COLO668 (cell line): ENCODE measurements at regions not wholly inside any gene's neighbourhood (a gene's known extent, or its start where the extent isn't known, plus 50 kb on each side); places are given as distances from the start of the nearest gene placed in this dataset.
"Not testable (repeated sequence)": the region's sequence is repeated elsewhere in the genome, so short reads cannot be mapped to it uniquely, and the experiment has no call there.

Source experiments
- DNase-seq: peaks from one replicate; lab custom pipeline; 2025; ENCODE audit not compliant: unreplicated experiment; lab: John Stamatoyannopoulos, UW

DNA sequence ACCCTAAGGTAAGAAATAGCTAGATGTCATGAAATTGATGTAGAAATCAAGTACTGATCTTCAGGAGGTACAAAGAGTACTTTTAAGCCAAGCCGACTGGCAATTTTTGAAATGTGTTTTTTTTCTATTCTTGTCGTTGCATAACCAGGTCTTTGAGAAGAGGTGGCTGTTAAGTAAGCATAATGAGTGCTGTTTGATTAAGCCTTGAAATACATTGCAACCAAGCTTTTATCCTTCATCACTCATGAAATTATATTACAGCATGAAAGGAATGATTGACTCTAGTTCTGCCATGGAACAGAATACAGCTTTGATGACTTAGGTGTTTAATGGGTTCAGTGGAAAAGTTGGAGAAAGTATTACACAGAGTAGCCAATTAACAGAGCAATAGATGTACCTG lies 1720.2 kb upstream of the SEL1L start:
- DNase-seq, result no peak

DNA sequence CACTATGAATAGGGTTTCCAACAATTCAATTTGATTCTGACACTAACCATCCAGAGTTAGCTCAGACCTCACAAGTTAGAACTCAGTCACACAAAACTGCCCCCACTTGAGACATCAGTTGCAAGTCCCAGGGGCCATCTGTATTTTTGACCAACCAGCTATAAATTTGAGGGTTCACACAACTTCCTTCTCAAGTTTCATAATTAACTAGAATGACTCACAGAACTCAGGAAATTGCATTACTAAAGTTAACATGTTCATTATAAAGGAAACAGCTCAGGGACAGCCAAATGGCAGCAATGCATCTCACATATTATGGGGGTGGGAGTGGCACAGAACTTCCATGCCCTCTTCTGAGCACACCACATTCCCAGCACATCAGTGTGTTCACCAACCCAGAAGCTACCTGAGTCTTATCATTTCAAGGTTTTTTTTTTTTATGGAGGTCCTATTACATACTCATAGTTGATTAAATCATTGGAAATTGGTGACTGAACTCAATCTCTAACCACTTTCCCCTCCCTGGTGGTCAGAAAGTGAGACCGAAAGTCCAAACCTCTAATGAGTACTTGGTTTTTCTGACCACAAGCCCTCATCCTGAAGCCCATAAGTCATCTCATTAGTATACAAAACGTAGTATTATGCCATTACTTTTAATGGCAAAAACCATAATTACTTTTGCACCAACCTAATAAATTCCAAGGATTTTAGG lies 1721.5 kb upstream of the SEL1L start:
- no peak for DNase-seq

DNA sequence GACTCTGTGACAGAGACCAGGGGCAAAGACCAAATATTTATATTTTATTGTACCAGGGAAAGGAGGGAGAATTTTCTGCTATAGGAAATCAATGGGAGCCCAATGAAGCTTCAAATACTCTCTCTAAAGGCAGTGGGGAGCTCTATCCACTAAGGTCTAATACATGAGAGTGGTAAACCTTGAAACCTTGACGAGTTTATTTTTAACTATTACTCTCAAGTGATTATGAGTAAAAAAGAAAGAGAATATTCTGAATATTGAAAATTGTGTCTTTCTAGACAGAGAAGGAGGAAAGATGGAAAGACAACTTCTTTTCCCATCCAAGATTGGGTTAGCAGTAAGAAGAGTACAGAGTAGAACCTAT lies 1722.1 kb upstream of the SEL1L start:
- no peak for DNase-seq

DNA sequence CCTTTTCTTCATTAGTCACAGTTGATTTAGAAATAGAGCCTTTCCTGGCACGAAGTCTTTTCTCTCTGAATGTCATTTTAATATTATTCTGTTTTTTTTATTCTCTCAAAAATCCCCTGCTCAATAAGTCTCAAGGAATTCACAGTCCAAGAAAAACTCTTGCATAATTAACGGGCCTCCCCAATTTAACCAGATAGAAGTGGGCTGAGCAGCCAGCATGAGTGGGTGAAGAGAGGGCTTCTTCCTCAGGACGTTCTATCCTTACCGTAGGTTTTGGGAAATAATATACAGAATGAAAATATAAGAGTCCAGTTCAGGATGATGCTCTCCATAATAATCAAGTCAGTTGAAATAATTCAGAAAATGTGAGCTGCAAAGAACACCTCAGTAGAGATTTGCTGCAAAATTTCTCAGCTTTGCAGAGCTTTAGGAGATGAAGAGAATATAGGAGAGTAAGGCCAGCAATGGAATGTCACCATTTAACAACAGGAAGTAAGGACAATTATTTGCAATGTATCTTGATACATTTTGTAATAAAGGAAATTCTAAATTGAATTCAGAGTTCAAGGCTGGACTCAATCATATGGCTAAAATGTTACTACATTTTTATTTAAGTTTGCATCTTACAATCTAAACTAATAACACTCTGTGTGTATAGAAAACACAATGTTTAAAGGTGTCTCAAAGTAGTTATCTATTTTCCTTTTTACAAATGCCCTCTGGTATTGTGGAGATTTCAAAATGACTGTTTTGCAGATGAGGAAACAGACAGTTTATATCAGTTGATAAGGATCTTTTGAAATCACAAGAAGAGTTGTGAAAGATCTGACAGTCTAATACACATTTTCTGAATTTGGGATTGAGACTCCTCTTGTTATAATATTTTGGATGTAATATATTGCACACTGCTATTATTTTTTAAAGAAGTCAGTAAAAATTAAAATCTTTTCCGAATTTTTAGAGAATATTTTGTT lies 1724.1 kb upstream of the SEL1L start:
- no peak for DNase-seq

DNA sequence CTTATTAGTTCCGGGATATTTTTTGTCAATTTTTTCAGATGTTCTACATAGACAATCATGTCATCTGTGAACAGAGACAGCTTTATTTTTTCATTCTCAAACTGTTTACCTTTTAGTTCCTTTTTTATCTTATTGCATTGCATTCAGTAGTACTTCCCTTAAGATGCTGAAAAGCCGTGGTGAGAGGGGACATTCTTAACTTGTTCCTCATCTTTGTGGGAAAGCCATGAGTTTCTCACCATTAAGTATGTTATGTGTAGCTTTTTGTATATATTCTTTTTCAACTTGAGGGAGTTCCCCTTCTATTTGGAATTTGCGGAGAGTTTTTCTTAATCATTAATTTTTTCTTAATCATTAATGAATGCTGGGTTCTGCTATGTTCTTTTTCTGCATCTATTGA lies 1727.1 kb upstream of the SEL1L start:
- no peak for DNase-seq

DNA sequence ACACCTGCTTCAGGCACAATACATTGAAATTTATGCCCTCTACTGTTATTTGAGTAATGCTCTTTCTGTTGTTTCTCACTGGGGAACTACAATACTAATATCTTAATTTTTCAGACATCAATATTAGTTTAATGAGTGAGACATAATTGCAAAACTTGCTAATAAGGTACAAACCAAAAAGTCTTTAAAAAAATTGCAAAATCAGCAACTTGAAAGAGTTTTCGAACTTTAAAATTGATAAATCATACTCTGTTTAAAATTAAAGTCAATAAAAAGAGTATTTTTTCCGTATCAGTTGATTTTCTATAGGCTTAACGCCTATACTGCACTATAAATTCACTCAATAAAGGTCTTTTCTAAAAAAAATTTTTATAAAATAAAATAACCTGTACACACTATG lies 1735.9 kb upstream of the SEL1L start:
- no peak for DNase-seq

DNA sequence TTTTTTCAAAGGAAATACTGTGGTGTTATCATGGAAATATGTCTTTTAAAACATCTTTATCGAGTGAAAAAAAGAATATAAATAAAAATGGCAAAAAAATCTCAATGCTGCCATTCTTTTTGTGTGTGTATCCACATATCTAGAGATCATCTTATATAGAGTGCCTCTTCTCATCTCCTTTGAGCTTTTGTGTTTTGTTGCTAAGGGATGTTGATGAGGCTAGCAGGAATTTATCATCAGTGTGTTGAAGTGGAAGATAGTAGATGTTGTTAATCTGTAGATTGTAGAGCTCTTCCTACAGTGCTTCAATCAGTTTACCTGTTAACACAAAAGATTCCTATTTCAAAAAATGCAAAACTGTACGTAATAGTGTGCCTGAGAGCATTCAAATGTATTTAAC lies 1738.0 kb upstream of the SEL1L start:
- no peak for DNase-seq

DNA sequence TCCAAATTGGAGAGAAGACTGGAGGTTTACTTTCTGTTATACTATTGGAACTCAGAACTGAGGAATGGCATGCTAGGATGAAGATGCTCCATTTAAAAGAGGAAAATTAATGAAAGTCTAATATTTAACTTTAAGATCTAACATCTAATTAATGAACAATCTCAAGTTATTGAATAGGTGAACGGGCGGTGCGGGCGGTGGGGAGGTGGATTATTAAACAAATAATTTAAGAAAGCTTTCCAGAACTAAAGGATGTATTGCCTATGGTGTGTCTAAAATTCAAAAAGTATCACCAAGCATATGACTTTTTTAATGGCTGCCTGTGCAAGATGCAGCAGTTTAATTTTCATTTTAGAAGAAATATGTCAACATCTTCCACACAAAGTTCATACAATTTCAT lies 1747.1 kb upstream of the SEL1L start:
- no peak for DNase-seq

DNA sequence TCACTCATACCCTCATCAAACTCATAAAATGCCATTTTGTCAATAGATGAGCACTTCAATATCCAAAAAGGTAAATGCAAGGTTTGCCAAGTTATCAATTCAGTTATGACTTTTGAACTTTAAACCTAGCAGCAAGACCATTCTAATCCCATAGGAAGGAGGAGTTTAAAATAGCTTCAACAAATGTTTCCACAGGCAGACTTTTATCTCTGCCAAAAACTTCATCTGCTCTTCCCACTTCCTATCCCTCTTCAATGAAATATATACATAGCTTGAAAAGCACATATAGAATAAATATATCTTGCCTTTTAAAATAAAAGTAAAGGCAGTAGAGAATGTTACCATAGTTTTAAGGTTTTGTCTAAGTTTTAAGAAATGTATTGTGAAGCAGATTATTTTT lies 1749.1 kb upstream of the SEL1L start:
- DNase-seq, result no peak

DNA sequence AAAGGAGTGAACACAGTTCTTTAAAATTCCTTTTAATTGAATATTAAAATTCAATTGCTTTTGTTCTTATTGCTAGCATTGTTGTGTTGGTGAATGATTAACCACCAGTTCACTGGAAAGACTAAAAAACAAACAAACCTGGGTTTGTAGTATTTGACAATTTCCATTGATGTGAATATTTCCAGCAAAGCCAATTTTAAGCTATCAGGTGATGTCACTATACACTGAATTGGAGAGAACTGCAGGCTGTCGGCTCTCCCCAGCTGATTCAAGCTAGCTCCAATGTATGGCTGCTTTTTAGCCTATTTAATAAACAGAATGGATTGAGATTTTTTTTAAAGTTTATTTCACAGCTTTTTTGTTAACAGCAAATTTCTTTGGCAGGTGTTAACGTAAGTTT lies 1753.6 kb upstream of the SEL1L start:
- DNase-seq, result no peak

DNA sequence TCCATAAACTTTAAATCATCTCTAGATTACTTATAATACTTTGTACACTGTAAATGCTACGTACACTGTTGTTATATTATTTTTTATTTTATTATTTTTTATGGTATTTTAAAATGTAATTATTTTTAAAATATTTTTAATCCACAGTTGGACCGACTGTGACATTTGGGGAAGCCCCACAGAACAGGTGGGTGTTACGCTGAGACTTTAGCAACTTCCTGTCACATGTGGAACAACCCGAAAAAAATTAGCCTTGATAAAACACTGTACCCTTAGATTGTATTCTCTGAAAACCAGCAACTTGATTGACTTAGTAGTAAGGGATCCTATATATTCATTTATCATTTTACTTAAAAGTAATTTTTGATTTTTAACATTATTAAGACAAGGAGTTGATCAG lies 1755.7 kb upstream of the SEL1L start:
- DNase-seq, result no peak

DNA sequence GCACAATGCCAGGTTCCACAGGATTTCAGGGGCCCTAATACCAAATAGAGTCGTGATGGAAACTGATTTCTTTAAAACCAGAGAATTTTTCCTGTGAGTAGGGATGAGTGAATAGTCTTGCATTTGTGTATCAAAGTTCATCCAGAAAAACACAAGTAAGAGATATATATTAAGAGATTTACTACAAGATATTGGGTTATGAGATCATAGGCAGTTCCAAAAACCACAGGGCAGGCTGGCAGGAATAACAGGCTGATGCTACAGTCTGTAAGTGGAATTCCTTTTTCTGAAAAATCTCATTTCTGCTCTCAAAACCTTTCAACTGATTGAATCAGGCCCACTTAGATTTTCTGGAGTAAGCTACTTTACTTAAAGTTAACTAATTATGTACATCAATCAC lies 1756.2 kb upstream of the SEL1L start:
- DNase-seq, result no peak

DNA sequence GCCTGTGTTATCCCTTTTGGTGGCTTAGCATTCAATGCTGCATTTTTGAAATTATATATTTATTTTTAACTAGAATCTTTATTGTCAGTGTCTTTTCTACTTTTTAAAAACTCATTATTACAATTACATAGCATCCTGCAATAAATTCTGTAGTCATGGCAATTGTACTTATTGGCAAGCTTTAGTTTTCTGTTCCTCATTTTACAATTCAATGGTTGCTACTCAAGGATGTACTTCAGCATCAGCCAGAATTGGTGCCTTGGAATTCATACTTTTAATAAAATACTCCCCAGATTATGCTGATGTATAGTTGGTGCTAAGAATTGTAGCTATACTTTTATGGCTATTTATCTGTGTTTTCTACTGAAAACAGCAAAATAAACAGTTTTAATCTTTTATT lies 1756.8 kb upstream of the SEL1L start:
- DNase-seq, result no peak

DNA sequence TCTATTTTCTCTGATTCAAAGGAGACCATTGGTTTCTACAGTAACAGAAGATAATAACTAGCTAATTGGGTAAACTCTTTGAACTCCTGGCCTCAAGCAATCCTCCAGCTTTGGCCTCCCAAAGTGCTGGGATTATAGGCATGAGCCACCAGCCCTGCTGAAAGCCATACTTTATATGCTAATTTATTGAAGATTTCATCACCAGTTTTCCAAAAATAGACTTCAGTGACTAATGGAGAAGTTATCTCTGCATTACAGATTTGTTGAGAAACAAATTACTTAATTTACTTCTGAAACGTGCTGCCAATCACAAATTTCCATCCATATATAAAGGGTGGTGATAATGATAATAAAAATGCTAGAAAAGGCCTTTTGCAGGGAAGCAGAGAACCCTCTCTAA lies 1758.1 kb upstream of the SEL1L start:
- DNase-seq, result no peak

DNA sequence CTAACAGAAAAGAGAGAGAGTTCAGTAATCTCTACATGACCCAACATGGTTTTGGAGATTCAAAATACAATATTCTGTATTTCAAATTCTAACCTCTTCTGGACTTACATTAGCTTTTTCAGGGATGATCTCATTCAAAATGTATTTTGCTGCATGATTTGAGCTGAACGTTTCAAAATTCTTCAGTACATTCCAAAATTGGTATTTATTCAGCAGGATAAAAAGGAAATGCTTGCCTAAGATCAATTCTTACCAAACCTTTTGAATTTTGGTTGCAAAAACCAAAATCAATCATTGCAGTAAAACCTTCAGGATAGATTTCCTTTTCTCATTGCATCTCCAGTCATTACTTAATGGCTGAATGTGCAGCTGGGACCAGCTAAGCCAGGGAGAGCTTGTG lies 1761.3 kb upstream of the SEL1L start:
- DNase-seq, result no peak

DNA sequence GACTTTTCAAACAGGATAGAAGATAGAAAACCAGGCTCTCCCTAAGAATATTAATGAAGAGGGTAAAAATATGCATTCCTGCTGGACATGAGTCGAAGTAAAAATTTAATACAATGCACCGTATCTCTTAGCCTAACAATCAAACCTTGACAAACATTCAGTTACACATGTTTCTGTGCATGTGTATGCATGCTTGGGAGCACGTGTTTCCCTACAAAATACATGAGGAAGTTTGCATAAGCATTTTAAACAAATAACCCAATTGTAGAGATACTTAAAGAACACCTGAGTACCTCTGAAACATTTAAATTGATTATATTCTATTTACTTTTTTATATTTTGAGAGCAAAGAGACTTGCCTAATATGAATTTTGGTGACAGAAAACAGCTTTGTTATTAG lies 1763.7 kb upstream of the SEL1L start:
- no peak for DNase-seq

DNA sequence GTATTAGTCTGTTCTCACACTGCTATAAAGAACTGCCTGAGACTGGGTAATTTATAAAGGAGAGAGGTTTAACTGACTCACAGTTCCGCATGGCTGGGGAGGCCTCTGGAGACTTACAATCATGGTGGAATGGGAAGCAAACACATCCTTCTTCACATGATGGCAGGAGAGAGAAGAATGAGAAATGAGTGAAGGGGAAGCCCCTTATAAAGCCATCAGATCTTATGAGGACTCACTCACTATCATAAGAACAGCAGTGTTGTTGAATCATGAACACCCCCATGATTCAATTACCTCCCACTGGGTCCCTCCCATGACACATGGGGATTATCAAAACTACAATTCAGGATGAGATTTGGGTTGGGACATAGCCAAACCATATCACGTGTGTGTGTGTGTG lies 1764.4 kb upstream of the SEL1L start:
- not testable (repeated sequence) for DNase-seq

DNA sequence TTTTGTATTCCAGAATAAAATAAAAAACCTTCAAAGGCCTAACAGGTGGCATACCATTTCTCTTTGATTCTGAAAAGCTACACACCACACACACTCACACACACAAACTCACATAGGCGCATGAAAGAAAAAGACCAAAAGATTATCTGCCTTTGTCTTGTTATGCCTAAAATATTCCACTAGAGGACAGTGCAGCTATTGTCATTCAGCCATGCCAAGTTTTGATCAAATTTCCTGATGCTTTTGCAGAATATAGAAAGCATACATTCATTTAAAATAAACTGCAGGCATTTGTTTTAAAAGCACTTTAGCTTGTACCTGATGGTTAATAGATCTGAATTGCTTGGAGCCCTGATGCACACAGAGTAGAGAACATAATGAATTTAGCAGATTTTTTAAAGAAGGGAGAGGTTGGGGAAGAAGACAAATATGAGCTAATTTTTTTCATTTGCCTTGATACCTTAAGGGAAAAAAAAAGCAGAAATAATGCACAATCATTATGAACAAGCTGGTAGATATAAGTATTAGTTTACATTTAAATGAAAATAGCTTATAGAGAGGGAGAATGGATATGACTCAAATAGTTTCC lies 1766.9 kb upstream of the SEL1L start:
- DNase-seq, result no peak

DNA sequence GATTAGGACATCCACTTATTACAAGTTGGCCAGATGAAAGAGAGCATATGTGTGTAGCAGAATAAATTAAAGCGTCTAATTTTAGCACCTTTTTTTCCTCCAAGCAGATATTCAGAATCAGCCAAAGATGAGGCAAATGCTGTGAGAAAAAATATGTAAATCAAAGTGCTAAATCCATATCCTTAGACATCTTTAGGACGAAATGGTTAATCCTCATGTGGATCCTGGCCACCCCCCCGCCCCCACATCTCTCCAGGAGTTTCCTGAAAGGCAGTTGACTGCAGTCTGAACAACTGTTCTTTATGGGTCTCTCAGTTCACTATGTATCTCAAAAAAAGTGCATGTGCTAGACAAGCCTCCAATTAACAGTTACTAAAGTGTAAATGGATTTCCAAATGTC lies 1768.1 kb upstream of the SEL1L start:
- no peak for DNase-seq

DNA sequence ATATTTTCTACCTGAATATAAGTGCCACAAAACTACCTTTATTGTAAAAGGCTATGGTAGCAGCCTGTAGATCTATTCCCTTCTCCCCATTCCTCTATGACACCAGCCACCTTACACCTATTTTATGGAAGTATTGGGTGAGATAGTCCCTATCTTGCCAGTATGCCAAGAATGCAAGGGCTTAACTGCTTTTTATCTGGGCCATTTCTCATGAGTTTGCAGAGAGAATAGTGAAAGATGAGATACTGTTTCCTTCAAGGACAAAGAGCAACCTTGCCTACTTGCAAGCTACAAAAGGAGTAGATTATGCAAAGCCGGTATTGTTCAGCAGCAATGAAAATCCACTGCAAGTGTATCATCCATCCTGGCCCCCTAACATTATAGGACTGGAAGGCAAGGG lies 1775.6 kb upstream of the SEL1L start:
- DNase-seq, result no peak

DNA sequence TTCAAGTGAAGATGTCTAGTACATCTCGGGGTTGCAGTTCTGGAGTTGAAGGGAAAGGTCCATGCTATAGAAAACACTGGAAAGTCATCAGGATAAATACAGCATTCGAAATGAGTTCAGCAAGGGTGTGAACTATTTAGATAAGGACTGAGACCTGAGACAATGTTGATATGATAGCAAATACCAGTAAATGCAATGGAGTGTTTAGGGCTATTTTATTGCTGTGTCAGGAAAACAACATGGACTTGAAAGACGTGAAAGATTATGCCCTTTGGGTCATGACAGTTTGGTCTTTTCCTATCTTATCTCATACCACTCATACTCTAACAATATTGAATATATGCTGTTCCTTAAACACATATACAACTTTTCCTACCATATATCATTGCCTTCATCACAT lies 1776.2 kb upstream of the SEL1L start:
- DNase-seq, result no peak

DNA sequence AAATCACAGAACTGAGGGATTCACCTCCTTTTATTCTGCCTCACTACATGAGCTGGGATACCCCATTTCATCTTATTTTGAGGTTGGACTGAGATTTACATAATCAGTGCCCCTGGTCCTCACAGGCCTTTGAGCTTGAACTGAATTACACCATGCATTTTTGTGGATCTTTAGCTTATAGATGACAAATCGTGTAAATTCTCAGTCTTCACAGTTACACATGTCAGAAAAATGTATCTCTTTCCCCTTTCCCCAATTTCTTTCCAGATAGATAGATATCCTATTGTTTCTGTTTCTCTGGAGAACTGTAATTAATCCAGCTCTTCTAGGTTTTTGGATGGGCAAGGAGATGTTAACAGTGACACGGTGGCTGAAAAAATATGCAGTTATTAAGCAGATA lies 1778.9 kb upstream of the SEL1L start:
- DNase-seq, result no peak
